Lower lobe of right lung (tissue), 2 donors: ENCODE measurements at regions not wholly inside any gene's neighbourhood (a gene's known extent, or its start where the extent isn't known, plus 50 kb on each side); places are given as distances from the start of the nearest gene placed in this dataset.

Experiments
- ATAC-seq, 2 donors: fragments of 200-7000 bp; cut with Tn5 transposase; one replicate each; pipeline ENCODE4 v1.9.1; 2020 to 2022; ENCODE audit warnings: mild to moderate bottlenecking in 2 of 2, moderate library complexity in 2 of 2
- DNase-seq: peaks from one replicate; pipeline ENCODE4 v3.0.0-alpha.2; 2020
- H3K27ac ChIP-seq: fragments of 200-600 bp; one replicate; pipeline ENCODE4 v1.8.0; 2022
- H3K27me3 ChIP-seq: fragments of 200-600 bp; one replicate; pipeline ENCODE4 v1.8.0; 2022; ENCODE audit warnings: low read depth
- H3K36me3 ChIP-seq: fragments of 200-600 bp; one replicate; pipeline ENCODE4 v1.8.0; 2022; ENCODE audit warnings: mild to moderate bottlenecking
- H3K4me1 ChIP-seq: fragments of 200-600 bp; one replicate; pipeline ENCODE4 v1.8.0; 2022
- H3K4me3 ChIP-seq: fragments of 200-600 bp; one replicate; pipeline ENCODE4 v1.8.0; 2022; ENCODE audit warnings: mild to moderate bottlenecking
- H3K9me3 ChIP-seq: fragments of 200-600 bp; one replicate; pipeline ENCODE4 v1.8.0; 2022
- CTCF ChIP-seq: fragments of 200-600 bp; IDR thresholded peaks from one replicate; pipeline ENCODE4 v1.8.0; 2022; ENCODE audit warnings: antibody characterized with exemption, mild to moderate bottlenecking
- intact Hi-C: fragments of 100-400 bp; cut with DNase I; formaldehyde crosslinking; loops from one replicate; pipeline ENCODE4 v1.11.0; 2022
- donor health status: DM: no; HTN: yes; CAD: no; lungs with severe emphysema.

GRCh38 chr2:41141146-41141791 lies 689.4 kb upstream of the SLC8A1 start:
- no peak for TF ChIP-seq CTCF
- no peak for ATAC-seq
- no peak for DNase-seq
- Histone ChIP-seq H3K27ac (no peak overlapping the region), H3K27me3 (no peaks in the 10 kb centered on the region), H3K4me3 (no peak overlapping the region), H3K36me3 (no peaks in the 10 kb centered on the region), H3K9me3 (no peaks in the 10 kb centered on the region), H3K4me1 (no peaks in the 10 kb centered on the region)
- intact Hi-C loops = no loop called here

GRCh38 chr2:41142478-41142877 lies 690.6 kb upstream of the SLC8A1 start:
- H3K4me3 ChIP-seq = no peak overlapping the region
- no peaks in the 10 kb centered on the region for H3K36me3 ChIP-seq
- intact Hi-C loops = no loop called here
- no peaks in the 10 kb centered on the region for H3K27me3 ChIP-seq
- TF ChIP-seq CTCF = no peak
- no peak overlapping the region for H3K27ac ChIP-seq
- H3K4me1 ChIP-seq = no peaks in the 10 kb centered on the region
- DNase-seq (no peak), ATAC-seq (no peak)
- H3K9me3 ChIP-seq = no peaks in the 10 kb centered on the region

- Histone ChIP-seq H3K27ac (no peak overlapping the region), H3K4me1 (no peaks in the 10 kb centered on the region), H3K36me3 (no peaks in the 10 kb centered on the region), H3K4me3 (no peak overlapping the region), H3K9me3 (no peaks in the 10 kb centered on the region), H3K27me3 (no peaks in the 10 kb centered on the region)
- intact Hi-C loops = no loop called here
- DNase-seq (no peak), ATAC-seq (no peak)
- TF ChIP-seq CTCF = no peak
Measured at GRCh38 chr2:41145066-41145465, 693.2 kb upstream of the SLC8A1 start.

- Histone ChIP-seq H3K4me1 (no peaks in the 10 kb centered on the region), H3K9me3 (no peaks in the 10 kb centered on the region), H3K4me3 (no peak overlapping the region), H3K27me3 (no peaks in the 10 kb centered on the region), H3K27ac (no peak overlapping the region), H3K36me3 (no peaks in the 10 kb centered on the region)
- ATAC-seq (no peak), DNase-seq (no peak)
- TF ChIP-seq CTCF = no peak
- intact Hi-C loops = no loop called here
Measured at GRCh38 chr2:41149054-41149453, 697.2 kb upstream of the SLC8A1 start.

- no peak for DNase-seq
- no peak for TF ChIP-seq CTCF
Measured at GRCh38 chr2:41151746-41152145, 699.9 kb upstream of the SLC8A1 start.

GRCh38 chr2:41152318-41152717 lies 700.4 kb upstream of the SLC8A1 start:
- intact Hi-C loops = no loop called here
- H3K27ac ChIP-seq = no peak overlapping the region
- no peak for TF ChIP-seq CTCF
- no peaks in the 10 kb centered on the region for H3K27me3 ChIP-seq
- H3K4me3 ChIP-seq = no peak overlapping the region
- no peaks in the 10 kb centered on the region for H3K4me1 ChIP-seq
- DNase-seq = no peak
- no peaks in the 10 kb centered on the region for H3K36me3 ChIP-seq
- no peak for ATAC-seq
- no peaks in the 10 kb centered on the region for H3K9me3 ChIP-seq

More at GRCh38 chr2:41151746-41152145, 699.9 kb upstream of the SLC8A1 start:
- no peaks in the 10 kb centered on the region for H3K9me3 ChIP-seq
- ATAC-seq = no peak
- no peaks in the 10 kb centered on the region for H3K27me3 ChIP-seq
- intact Hi-C loops = no loop called here
- no peaks in the 10 kb centered on the region for H3K4me1 ChIP-seq
- H3K36me3 ChIP-seq = no peaks in the 10 kb centered on the region
- H3K4me3 ChIP-seq = no peak overlapping the region
- H3K27ac ChIP-seq = no peak overlapping the region
